ENCODE measurements at regions not wholly inside any gene's neighbourhood (a gene's known extent, or its start where the extent isn't known, plus 50 kb on each side); places are given as distances from the start of the nearest gene placed in this dataset.

- TF ChIP-seq, protein P1, sequence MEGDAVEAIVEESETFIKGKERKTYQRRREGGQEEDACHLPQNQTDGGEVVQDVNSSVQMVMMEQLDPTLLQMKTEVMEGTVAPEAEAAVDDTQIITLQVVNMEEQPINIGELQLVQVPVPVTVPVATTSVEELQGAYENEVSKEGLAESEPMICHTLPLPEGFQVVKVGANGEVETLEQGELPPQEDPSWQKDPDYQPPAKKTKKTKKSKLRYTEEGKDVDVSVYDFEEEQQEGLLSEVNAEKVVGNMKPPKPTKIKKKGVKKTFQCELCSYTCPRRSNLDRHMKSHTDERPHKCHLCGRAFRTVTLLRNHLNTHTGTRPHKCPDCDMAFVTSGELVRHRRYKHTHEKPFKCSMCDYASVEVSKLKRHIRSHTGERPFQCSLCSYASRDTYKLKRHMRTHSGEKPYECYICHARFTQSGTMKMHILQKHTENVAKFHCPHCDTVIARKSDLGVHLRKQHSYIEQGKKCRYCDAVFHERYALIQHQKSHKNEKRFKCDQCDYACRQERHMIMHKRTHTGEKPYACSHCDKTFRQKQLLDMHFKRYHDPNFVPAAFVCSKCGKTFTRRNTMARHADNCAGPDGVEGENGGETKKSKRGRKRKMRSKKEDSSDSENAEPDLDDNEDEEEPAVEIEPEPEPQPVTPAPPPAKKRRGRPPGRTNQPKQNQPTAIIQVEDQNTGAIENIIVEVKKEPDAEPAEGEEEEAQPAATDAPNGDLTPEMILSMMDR (IDR thresholded peaks at IDR 0.05), result no peak
- TF ChIP-seq, protein P2, sequence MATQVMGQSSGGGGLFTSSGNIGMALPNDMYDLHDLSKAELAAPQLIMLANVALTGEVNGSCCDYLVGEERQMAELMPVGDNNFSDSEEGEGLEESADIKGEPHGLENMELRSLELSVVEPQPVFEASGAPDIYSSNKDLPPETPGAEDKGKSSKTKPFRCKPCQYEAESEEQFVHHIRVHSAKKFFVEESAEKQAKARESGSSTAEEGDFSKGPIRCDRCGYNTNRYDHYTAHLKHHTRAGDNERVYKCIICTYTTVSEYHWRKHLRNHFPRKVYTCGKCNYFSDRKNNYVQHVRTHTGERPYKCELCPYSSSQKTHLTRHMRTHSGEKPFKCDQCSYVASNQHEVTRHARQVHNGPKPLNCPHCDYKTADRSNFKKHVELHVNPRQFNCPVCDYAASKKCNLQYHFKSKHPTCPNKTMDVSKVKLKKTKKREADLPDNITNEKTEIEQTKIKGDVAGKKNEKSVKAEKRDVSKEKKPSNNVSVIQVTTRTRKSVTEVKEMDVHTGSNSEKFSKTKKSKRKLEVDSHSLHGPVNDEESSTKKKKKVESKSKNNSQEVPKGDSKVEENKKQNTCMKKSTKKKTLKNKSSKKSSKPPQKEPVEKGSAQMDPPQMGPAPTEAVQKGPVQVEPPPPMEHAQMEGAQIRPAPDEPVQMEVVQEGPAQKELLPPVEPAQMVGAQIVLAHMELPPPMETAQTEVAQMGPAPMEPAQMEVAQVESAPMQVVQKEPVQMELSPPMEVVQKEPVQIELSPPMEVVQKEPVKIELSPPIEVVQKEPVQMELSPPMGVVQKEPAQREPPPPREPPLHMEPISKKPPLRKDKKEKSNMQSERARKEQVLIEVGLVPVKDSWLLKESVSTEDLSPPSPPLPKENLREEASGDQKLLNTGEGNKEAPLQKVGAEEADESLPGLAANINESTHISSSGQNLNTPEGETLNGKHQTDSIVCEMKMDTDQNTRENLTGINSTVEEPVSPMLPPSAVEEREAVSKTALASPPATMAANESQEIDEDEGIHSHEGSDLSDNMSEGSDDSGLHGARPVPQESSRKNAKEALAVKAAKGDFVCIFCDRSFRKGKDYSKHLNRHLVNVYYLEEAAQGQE (IDR thresholded peaks at IDR 0.05; ENCODE audit: insufficient read depth in 1 of 2, low read depth in 2 of 2, low read length in 1 of 2), result no peak
These were observed 411.2 kb downstream of the SHQ1 start for GRCh38 chr3:72436863-72437592.
